DOHH2 (cell line): ENCODE measurements at regions not wholly inside any gene's neighbourhood (a gene's known extent, or its start where the extent isn't known, plus 50 kb on each side); places are given as distances from the start of the nearest gene placed in this dataset.

Experiments
- H3F3A ChIP-seq: fragments of 200-600 bp; sonication (generic), shearing (Covaris generic); 2 replicates; pipeline ENCODE4 v1.6.0; 2016; ENCODE audit warnings: antibody characterized with exemption, mild to moderate bottlenecking; ENCODE audit not compliant: control insufficient read depth, insufficient read depth
- H3K27ac ChIP-seq: fragments of 200-600 bp; sonication (generic); 2 replicates; pipeline ENCODE4 v1.5.1; 2014; ENCODE audit warnings: low read depth, mild to moderate bottlenecking, low read length, moderate library complexity
- H3K27me3 ChIP-seq: fragments of 200-600 bp; sonication (generic); 2 replicates; pipeline ENCODE4 v1.6.1; 2014; ENCODE audit warnings: mild to moderate bottlenecking, low read length, mixed read lengths; ENCODE audit not compliant: control insufficient read depth
- H3K36me3 ChIP-seq: fragments of 200-600 bp; sonication (generic); 2 replicates; pipeline ENCODE4 v1.6.1; 2014; ENCODE audit warnings: mild to moderate bottlenecking, low read length, moderate library complexity, mixed read lengths; ENCODE audit not compliant: control insufficient read depth
- H3K4me1 ChIP-seq: fragments of 200-600 bp; sonication (generic); 2 replicates; pipeline ENCODE4 v1.6.1; 2014; ENCODE audit warnings: mild to moderate bottlenecking, low read length, mixed read lengths; ENCODE audit not compliant: control insufficient read depth
- H3K4me2 ChIP-seq: fragments of 200-600 bp; sonication (generic); 2 replicates; pipeline ENCODE4 v1.6.0; 2014; ENCODE audit warnings: mild to moderate bottlenecking, low read length, moderate library complexity
- H3K4me3 ChIP-seq: fragments of 200-600 bp; sonication (generic); 2 replicates; pipeline ENCODE4 v1.5.1; 2014; ENCODE audit warnings: mild to moderate bottlenecking, low read length, mixed read lengths
- H3K79me2 ChIP-seq: fragments of 200-600 bp; sonication (generic); 2 replicates; pipeline ENCODE4 v1.6.1; 2014; ENCODE audit warnings: mild to moderate bottlenecking, low read length, mixed read lengths; ENCODE audit not compliant: control insufficient read depth
- H3K9me2 ChIP-seq: fragments of 200-600 bp; sonication (generic); replicated peaks from 2 replicates; pipeline ENCODE4 v1.6.1; 2014; ENCODE audit warnings: mild to moderate bottlenecking, low read length, mixed read lengths; ENCODE audit not compliant: control insufficient read depth
- H3K9me3 ChIP-seq: fragments of 200-600 bp; sonication (generic); 2 replicates; pipeline ENCODE4 v1.6.1; 2014; ENCODE audit warnings: antibody characterized with exemption, low read length, mixed read lengths; ENCODE audit not compliant: control insufficient read depth, insufficient read depth
- H4K20me1 ChIP-seq: fragments of 200-600 bp; sonication (generic); 2 replicates; pipeline ENCODE4 v1.6.0; 2014; ENCODE audit warnings: low read depth, mild to moderate bottlenecking, antibody characterized with exemption, low read length, moderate library complexity; ENCODE audit not compliant: control insufficient read depth, insufficient read depth
- CTCF ChIP-seq: fragments of 200-600 bp; sonication (generic); IDR thresholded peaks from one replicate; pipeline ENCODE4 v1.5.1; 2014; ENCODE audit warnings: antibody characterized with exemption, mild to moderate bottlenecking, low read depth, low read length; ENCODE audit not compliant: poor library complexity, severe bottlenecking
- EZH2phosphoT487 ChIP-seq: fragments of 200-600 bp; sonication (generic); IDR thresholded peaks from 2 replicates; pipeline ENCODE4 v1.6.1; 2017; ENCODE audit warnings: borderline replicate concordance, mild to moderate bottlenecking, antibody characterized with exemption, low read length, moderate library complexity, mixed read lengths

GRCh38 chr9:115951977-115952376 is 201.6 kb upstream of the PAPPA start:
- Histone ChIP-seq H3K79me2 (no peaks in the 10 kb centered on the region), H3K36me3 (no peaks in the 10 kb centered on the region), H3K27me3 (0 out of 2 replicates have a peak, but pooled peaks cover 2% of the 10 kb centered on the region), H3K9me2 (no peaks in the 10 kb centered on the region), H3K9me3 (no peaks in the 10 kb centered on the region), H3K4me1 (no peaks in the 10 kb centered on the region), H3K4me2 (no peak overlapping the region), H3K27ac (no peak overlapping the region), H3F3A (no peaks in the 10 kb centered on the region), H4K20me1 (no peaks in the 10 kb centered on the region), H3K4me3 (no peak overlapping the region)
- TF ChIP-seq EZH2phosphoT487 (no peak), CTCF (no peak)

- no peaks in the 10 kb centered on the region for H3K9me3 ChIP-seq
- no peak overlapping the region for H3K4me3 ChIP-seq
- H3K36me3 ChIP-seq = no peaks in the 10 kb centered on the region
- no peaks in the 10 kb centered on the region for H3K79me2 ChIP-seq
- H4K20me1 ChIP-seq = no peaks in the 10 kb centered on the region
- H3K4me2 ChIP-seq = no peak overlapping the region
- 0 out of 2 replicates have a peak, but pooled peaks cover 2% of the 10 kb centered on the region for H3K27me3 ChIP-seq
- TF ChIP-seq CTCF (no peak), EZH2phosphoT487 (no peak)
- no peaks in the 10 kb centered on the region for H3K4me1 ChIP-seq
- no peak overlapping the region for H3K27ac ChIP-seq
- no peaks in the 10 kb centered on the region for H3K9me2 ChIP-seq
- no peaks in the 10 kb centered on the region for H3F3A ChIP-seq
Observed at GRCh38 chr9:115952430-115953292, 200.9 kb upstream of the PAPPA start.

GRCh38 chr9:115956371-115956770 is 197.2 kb upstream of the PAPPA start:
- no peak overlapping the region for H3K4me2 ChIP-seq
- no peaks in the 10 kb centered on the region for H4K20me1 ChIP-seq
- no peaks in the 10 kb centered on the region for H3K4me1 ChIP-seq
- H3K9me2 ChIP-seq = no peaks in the 10 kb centered on the region
- H3K9me3 ChIP-seq = no peaks in the 10 kb centered on the region
- H3K36me3 ChIP-seq = no peaks in the 10 kb centered on the region
- TF ChIP-seq CTCF (no peak), EZH2phosphoT487 (no peak)
- H3F3A ChIP-seq = no peaks in the 10 kb centered on the region
- H3K27me3 ChIP-seq = 0 out of 2 replicates have a peak, but pooled peaks cover 2% of the 10 kb centered on the region
- no peaks in the 10 kb centered on the region for H3K79me2 ChIP-seq
- H3K4me3 ChIP-seq = no peak overlapping the region
- H3K27ac ChIP-seq = no peak overlapping the region
